SK-MEL-5 (cell line): ENCODE measurements at regions not wholly inside any gene's neighbourhood (a gene's known extent, or its start where the extent isn't known, plus 50 kb on each side); places are given as distances from the start of the nearest gene placed in this dataset.

Experiments used
- DNase-seq: peaks from one replicate; pipeline ENCODE4 v3.0.0-alpha.2; 2016; ENCODE audit warnings: low read depth, low spot score
- in situ Hi-C: cut with HindIII; loops from 2 replicates; pipeline ENCODE4 v1.10.0; 2016; ENCODE audit warnings: low sequenced_read_pairs, high pct_unique_total_duplicates, low pct_unique_long_range_greater_than_20kb

DNA sequence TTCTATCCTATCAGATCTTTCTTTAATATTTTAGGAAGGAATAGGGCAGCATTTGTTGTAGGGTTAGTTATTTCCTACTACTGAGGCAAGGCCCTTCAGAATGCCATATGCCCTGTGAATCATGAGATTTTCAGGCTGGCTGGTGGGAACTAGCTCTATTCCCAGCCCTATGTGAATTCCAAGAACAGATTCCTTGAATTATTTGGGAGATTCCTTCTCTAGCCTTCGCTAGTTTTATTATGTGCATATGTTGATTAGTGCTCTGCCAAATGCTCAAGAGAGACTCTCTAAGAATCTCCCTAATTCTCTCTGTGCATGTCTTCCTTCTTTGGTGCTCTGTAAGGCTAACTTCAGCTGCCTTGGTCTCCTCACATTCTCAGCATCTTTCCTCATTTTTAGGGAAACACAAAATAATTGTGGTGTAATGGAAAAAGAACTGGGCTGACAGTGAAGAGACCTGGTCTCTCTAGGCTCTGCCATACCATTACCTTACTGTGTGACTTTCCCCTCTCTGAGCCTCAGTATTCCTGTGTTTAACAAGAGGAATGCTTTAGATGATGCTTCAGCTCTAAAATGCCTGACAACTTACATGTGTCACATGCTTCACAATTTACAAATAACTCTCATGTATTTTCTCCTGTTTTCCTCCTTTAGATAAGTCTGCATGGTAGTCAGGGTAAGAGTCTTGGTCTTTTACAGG, 79.7 kb downstream of the VMA21 start:
- in situ Hi-C loops: no loop called here
- no peak for DNase-seq

DNA sequence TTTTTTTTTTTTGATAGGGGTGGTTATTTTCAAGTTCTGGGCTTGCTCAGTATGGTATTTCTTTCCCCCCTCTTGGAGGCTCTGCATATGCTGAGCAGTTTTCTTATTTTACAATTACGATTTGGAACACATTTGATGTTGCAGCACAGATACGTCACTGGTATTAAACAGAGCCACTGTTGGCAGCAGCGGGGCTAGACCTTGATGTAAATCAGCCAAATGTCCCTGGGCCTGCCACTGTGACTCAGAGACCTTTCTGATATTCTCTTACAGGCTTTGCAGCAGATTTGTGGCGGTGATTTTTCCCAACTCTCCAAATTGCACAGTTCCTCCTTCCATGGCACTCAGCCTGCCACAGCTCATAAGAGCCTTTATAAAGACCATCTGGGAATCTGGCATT, 81.1 kb downstream of the VMA21 start:
- DNase-seq: no peak
- in situ Hi-C loops: no loop called here

DNA sequence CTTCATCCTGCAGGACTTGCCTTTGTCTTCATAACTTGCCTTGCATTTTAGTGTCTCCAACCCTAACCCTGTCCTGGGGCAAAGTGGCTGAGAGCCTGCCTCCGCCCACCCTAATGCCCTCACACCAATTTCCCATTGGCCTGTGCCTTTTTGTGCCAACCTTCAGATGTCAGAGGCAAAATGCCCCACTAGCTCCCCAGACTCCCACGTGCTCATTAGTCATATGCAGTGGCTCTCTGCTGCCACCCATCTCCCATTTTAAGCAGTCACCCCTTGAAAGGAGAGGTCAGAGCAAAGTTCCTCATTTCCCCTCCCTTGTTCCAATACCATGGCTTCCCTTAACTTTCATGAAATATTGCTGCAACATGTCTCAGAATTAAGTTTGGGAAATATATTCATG, 74.8 kb upstream of the PASD1 start:
- in situ Hi-C loops: no loop called here

GRCh38 chrX:151505796-151506195, 57.7 kb upstream of the PASD1 start:
- in situ Hi-C loops: no loop called here
- peak; percentile 60 for DNase-seq

More for the DNA sequence above, 74.8 kb upstream of the PASD1 start:
- DNase-seq: peak; percentile 43

GRCh38 chrX:151510203-151510602, 53.3 kb upstream of the PASD1 start:
- DNase-seq: no peak
- in situ Hi-C loops: no loop called here

DNA sequence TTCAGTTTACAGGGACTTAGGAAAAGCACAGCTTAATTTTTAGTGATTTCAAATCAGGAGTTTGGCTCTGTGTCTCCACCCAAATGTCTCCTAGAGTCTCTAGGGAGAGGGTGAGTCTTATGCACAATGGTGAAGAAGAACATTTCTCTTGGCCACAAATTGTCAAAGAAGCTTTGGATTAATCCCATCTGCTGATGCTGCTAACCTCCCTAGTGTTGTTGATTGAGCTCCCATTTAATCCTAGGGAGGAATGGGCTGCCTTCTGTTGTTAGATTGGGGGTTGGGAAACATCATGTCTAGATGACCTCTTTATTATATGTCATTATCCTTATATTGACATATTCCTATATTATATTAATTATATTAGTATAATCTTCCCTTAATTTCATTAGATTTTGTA, 50.0 kb upstream of the PASD1 start:
- in situ Hi-C loops: no loop called here
- no peak for DNase-seq
